Mucosa of descending colon (tissue), 3 donors: ENCODE measurements at regions not wholly inside any gene's neighbourhood (a gene's known extent, or its start where the extent isn't known, plus 50 kb on each side); places are given as distances from the start of the nearest gene placed in this dataset.

Source experiments
- ATAC-seq: fragments of 200-7000 bp; cut with Tn5 transposase; one replicate; pipeline ENCODE4 v1.9.1; 2020; ENCODE audit warnings: mild to moderate bottlenecking, moderate library complexity
- DNase-seq, 3 donors: peaks; one replicate each; pipeline ENCODE4 v3.0.0-alpha.2; 2020
- H3K36me3 ChIP-seq: fragments of 200-600 bp; one replicate; pipeline ENCODE4 v1.8.0; 2021; ENCODE audit warnings: low read depth, mild to moderate bottlenecking
- H3K4me1 ChIP-seq: fragments of 200-600 bp; one replicate; pipeline ENCODE4 v1.8.0; 2021; ENCODE audit warnings: low read depth, mild to moderate bottlenecking
- H3K4me3 ChIP-seq: fragments of 200-600 bp; one replicate; pipeline ENCODE4 v1.8.0; 2021; ENCODE audit warnings: mild to moderate bottlenecking
- H3K9me3 ChIP-seq: fragments of 200-600 bp; one replicate; pipeline ENCODE4 v1.8.0; 2021; ENCODE audit warnings: mild to moderate bottlenecking
- intact Hi-C, 2 donors: fragments of 100-400 bp; cut with DNase I in 1 of 2; cut with micrococcal nuclease in 1 of 2; formaldehyde crosslinking; loops; one replicate each; pipeline versions ENCODE4 v1.11.0 to v1.11.1; 2022; cut with DNase I, micrococcal nuclease
- TF ChIP-seq, protein P1 (sequence below): fragments of 200-600 bp; IDR thresholded peaks from one replicate; pipeline ENCODE4 v1.8.0; 2022; ENCODE audit warnings: antibody characterized with exemption, mild to moderate bottlenecking
- donor health status: DM: no; HTN: no; CAD: no; lungs with moderate emphysema.
- donor health status: DM: no; HTN: no; CAD: no.
- donor health status: DM: no; HTN: yes; CAD: no.

DNA sequence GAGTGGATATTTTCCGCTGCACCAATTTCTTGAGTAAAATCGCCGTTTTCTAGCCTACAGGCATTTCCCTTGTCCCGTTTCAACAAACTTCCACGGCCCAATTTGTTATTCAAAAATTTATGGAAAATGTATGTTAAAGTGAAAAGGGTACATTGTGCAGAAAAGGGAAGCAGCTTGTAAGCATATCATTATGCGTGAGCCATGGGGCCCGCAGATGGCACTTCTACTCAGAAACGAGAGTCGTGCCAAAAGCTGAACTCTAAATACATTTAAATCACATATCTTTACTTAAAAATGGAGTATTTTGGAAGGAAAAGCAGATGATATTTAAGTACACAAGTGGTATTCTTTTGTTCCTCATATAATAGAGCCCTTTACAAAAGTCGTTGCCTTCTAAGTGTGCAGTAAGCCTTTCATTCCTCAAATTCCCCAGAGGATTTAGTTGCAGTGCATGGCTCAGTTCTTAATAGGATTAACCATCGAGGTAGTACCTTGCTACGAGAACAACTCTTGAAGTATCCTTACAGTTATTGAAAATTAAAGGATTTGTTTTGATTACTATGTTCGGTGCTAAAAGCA is 1227.2 kb upstream of the WWC1 start:
- H3K4me1 ChIP-seq = no peaks in the 10 kb centered on the region
- no peaks in the 10 kb centered on the region for H3K9me3 ChIP-seq
- no peaks in the 10 kb centered on the region for H3K36me3 ChIP-seq
- TF ChIP-seq, protein P1, sequence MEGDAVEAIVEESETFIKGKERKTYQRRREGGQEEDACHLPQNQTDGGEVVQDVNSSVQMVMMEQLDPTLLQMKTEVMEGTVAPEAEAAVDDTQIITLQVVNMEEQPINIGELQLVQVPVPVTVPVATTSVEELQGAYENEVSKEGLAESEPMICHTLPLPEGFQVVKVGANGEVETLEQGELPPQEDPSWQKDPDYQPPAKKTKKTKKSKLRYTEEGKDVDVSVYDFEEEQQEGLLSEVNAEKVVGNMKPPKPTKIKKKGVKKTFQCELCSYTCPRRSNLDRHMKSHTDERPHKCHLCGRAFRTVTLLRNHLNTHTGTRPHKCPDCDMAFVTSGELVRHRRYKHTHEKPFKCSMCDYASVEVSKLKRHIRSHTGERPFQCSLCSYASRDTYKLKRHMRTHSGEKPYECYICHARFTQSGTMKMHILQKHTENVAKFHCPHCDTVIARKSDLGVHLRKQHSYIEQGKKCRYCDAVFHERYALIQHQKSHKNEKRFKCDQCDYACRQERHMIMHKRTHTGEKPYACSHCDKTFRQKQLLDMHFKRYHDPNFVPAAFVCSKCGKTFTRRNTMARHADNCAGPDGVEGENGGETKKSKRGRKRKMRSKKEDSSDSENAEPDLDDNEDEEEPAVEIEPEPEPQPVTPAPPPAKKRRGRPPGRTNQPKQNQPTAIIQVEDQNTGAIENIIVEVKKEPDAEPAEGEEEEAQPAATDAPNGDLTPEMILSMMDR = no peak
- intact Hi-C loops = loop anchor here in 1 of 2 donors (5.0 kb wide), 1 partner anchor 87 kb away; the partner anchor contains the start of gene TENM2
- no peak overlapping the region for H3K4me3 ChIP-seq
- no peak for DNase-seq
- no peak for ATAC-seq

GRCh38 chr5:167065794-167066193 is 1225.7 kb upstream of the WWC1 start:
- TF ChIP-seq, protein P1 = no peak
- H3K36me3 ChIP-seq = no peaks in the 10 kb centered on the region
- intact Hi-C loops = no loop called here
- no peaks in the 10 kb centered on the region for H3K9me3 ChIP-seq
- no peak overlapping the region for H3K4me3 ChIP-seq
- DNase-seq = no peak
- no peak for ATAC-seq
- no peaks in the 10 kb centered on the region for H3K4me1 ChIP-seq

DNA sequence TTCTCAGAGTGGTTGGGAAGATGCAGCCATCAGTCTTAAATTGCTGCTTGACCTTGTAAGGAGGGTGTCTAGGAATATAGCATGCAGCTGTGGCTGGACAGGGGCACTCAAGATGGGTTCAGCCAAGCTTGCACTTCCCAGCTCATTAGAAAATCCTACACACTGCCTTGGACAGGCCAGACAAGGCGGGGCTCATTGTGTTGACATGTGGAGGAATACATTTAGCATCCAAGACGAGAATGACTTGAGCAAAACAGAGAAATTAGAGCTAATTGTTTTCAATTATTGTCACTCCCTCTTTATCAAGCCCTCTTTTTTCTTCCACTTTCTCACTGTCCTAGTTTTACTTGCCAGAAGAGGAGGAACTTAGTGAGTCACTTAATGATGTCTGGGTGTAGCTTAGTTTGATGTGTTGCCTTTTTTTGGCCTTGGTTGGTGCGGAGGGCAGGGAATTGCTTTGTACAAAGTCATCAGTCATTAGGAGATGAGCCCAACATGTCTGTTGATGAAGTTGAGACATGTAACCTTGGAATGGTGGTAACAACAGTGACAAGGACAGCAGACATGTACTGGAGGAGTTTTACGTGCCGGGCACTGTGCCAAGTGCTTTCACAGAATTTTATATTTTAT is 1219.3 kb upstream of the WWC1 start:
- DNase-seq (no peak), ATAC-seq (no peak)
- no peaks in the 10 kb centered on the region for H3K4me1 ChIP-seq
- no peak overlapping the region for H3K4me3 ChIP-seq
- intact Hi-C loops = no loop called here
- H3K9me3 ChIP-seq = no peaks in the 10 kb centered on the region
- no peaks in the 10 kb centered on the region for H3K36me3 ChIP-seq
- TF ChIP-seq, protein P1 = no peak

- Histone ChIP-seq H3K4me3 (no peak overlapping the region), H3K36me3 (no peaks in the 10 kb centered on the region), H3K9me3 (no peaks in the 10 kb centered on the region), H3K4me1 (no peaks in the 10 kb centered on the region)
- DNase-seq (no peak), ATAC-seq (no peak)
- TF ChIP-seq, protein P1 = no peak
- intact Hi-C loops = no loop called here
These were observed 1209.9 kb upstream of the WWC1 start for GRCh38 chr5:167081561-167081960.

- ATAC-seq = no peak
- Histone ChIP-seq H3K36me3 (no peaks in the 10 kb centered on the region), H3K9me3 (no peaks in the 10 kb centered on the region), H3K4me1 (no peaks in the 10 kb centered on the region), H3K4me3 (no peak overlapping the region)
- intact Hi-C loops = no loop called here
- TF ChIP-seq, protein P1 = no peak
- no peak for DNase-seq
These were observed 1194.6 kb upstream of the WWC1 start for GRCh38 chr5:167096816-167097215.
